Mesenchymal stem cell (in vitro differentiated cells and primary cell): ENCODE measurements at regions not wholly inside any gene's neighbourhood (a gene's known extent, or its start where the extent isn't known, plus 50 kb on each side); places are given as distances from the start of the nearest gene placed in this dataset.
A peak's percentile ranks its signal among the peaks of the same experiment; 100 is the strongest.
"Not testable (repeated sequence)": the region's sequence is repeated elsewhere in the genome, so short reads cannot be mapped to it uniquely, and the experiment has no call there.

Experiments used
- DNase-seq: peaks from one replicate; pipeline ENCODE4 v3.0.0-alpha.2; 2013
- H2AFZ ChIP-seq: one replicate; pipeline ENCODE4 v1.6.1; 2013; ENCODE audit warnings: low read depth, mild to moderate bottlenecking, control low read depth, inconsistent platforms, low read length, moderate library complexity
- H2AK5ac ChIP-seq: 2 replicates; pipeline ENCODE4 v1.6.1; 2013; ENCODE audit warnings: low read length, moderate library complexity, mild to moderate bottlenecking, inconsistent platforms; ENCODE audit not compliant: severe bottlenecking
- H2BK120ac ChIP-seq: one replicate; pipeline ENCODE4 v1.6.1; 2013; ENCODE audit warnings: low read depth, mild to moderate bottlenecking, inconsistent platforms, low read length, moderate library complexity
- H2BK12ac ChIP-seq, 2 experiments: one replicate each; pipeline ENCODE4 v1.6.1; 2013; ENCODE audit warnings: inconsistent platforms in 2 of 2, low read length in 2 of 2, mild to moderate bottlenecking in 2 of 2, moderate library complexity in 2 of 2, control low read depth in 1 of 2
- H2BK15ac ChIP-seq: one replicate; pipeline ENCODE4 v1.6.1; 2013; ENCODE audit warnings: mild to moderate bottlenecking, low read depth, inconsistent platforms; ENCODE audit not compliant: poor library complexity, severe bottlenecking
- H2BK5ac ChIP-seq: 2 replicates; pipeline ENCODE4 v1.6.1; 2013; ENCODE audit warnings: low read depth, mild to moderate bottlenecking, low read length, control low read depth, inconsistent platforms; ENCODE audit not compliant: poor library complexity, severe bottlenecking
- H3K14ac ChIP-seq, 2 experiments: one replicate each; pipeline ENCODE4 v1.6.1; 2013; ENCODE audit warnings: inconsistent platforms in 2 of 2, low read length in 2 of 2, control low read depth in 1 of 2, mild to moderate bottlenecking in 1 of 2, moderate library complexity in 1 of 2
- H3K18ac ChIP-seq, 2 experiments: one replicate each; pipeline ENCODE4 v1.6.1; 2013; ENCODE audit warnings: inconsistent platforms in 2 of 2, low read length in 2 of 2, control low read depth in 1 of 2, low read depth in 1 of 2, mild to moderate bottlenecking in 1 of 2
- H3K23ac ChIP-seq, 2 experiments: one replicate each; pipeline ENCODE4 v1.6.1; 2013; ENCODE audit warnings: inconsistent platforms in 2 of 2, low read length in 2 of 2, mild to moderate bottlenecking in 2 of 2, moderate library complexity in 2 of 2, control low read depth in 1 of 2
- H3K27ac ChIP-seq: 2 replicates; pipeline ENCODE4 v1.5.1; 2013; ENCODE audit warnings: mild to moderate bottlenecking, moderate library complexity, low read length, control low read depth, inconsistent platforms; ENCODE audit not compliant: poor library complexity, severe bottlenecking
- H3K27me3 ChIP-seq, 2 experiments: 2 replicates each; pipeline versions ENCODE4 v1.6.1 to v1.7.0; 2013; ENCODE audit warnings: low read length in 2 of 2, mild to moderate bottlenecking in 2 of 2, moderate library complexity in 2 of 2, control low read depth in 1 of 2, inconsistent platforms in 1 of 2; ENCODE audit not compliant: control insufficient read depth in 1 of 2, insufficient read depth in 1 of 2
- H3K36me3 ChIP-seq, 2 experiments: 2 replicates each; pipeline versions ENCODE4 v1.6.1 to v1.7.0; 2013; ENCODE audit warnings: low read length in 2 of 2, control low read depth in 1 of 2, inconsistent platforms in 1 of 2, low read depth in 1 of 2, mild to moderate bottlenecking in 1 of 2; ENCODE audit not compliant: insufficient read depth in 2 of 2, control insufficient read depth in 1 of 2
- H3K4ac ChIP-seq, 2 experiments: one replicate each; pipeline ENCODE4 v1.6.1; 2013; ENCODE audit warnings: inconsistent platforms in 2 of 2, low read length in 2 of 2, mild to moderate bottlenecking in 2 of 2, moderate library complexity in 2 of 2, control low read depth in 1 of 2, low read depth in 1 of 2
- H3K4me1 ChIP-seq: 2 replicates; pipeline ENCODE4 v1.6.1; 2013; ENCODE audit warnings: low read depth, low read length, control low read depth; ENCODE audit not compliant: control insufficient read depth, insufficient read depth
- H3K4me2 ChIP-seq: 2 replicates; pipeline ENCODE4 v1.6.1; 2013; ENCODE audit warnings: low read length, mild to moderate bottlenecking, inconsistent platforms; ENCODE audit not compliant: poor library complexity, severe bottlenecking
- H3K4me3 ChIP-seq, 2 experiments: 2 replicates each; pipeline versions ENCODE4 v1.5.1 to v1.7.0; 2013; ENCODE audit warnings: low read length in 2 of 2, mild to moderate bottlenecking in 2 of 2, control low read depth in 1 of 2, low read depth in 1 of 2; ENCODE audit not compliant: insufficient read depth in 1 of 2
- H3K79me1 ChIP-seq: replicated peaks from 2 replicates; pipeline ENCODE4 v1.6.1; 2013; ENCODE audit warnings: mild to moderate bottlenecking, control low read depth, low read length, inconsistent platforms; ENCODE audit not compliant: poor library complexity, severe bottlenecking
- H3K9ac ChIP-seq: 2 replicates; pipeline ENCODE4 v1.7.0; 2013; ENCODE audit warnings: mild to moderate bottlenecking, low read length, moderate library complexity
- H3K9me3 ChIP-seq: 2 replicates; pipeline ENCODE4 v1.7.0; 2013; ENCODE audit warnings: mild to moderate bottlenecking, low read length; ENCODE audit not compliant: control insufficient read depth
- H4K8ac ChIP-seq: one replicate; pipeline ENCODE4 v1.6.1; 2013; ENCODE audit warnings: inconsistent platforms, mild to moderate bottlenecking, low read length, moderate library complexity
- H4K91ac ChIP-seq: one replicate; pipeline ENCODE4 v1.6.1; 2013; ENCODE audit warnings: mild to moderate bottlenecking, low read length, inconsistent platforms
- WGBS: methylation state at CpG from one replicate; pipeline ENCODE4 v1.1.7; 2013; ENCODE audit warnings: mixed read lengths; 5-methylcytosine and 5-hydroxymethylcytosine counted together

- not testable (repeated sequence) for H2BK120ac ChIP-seq
- WGBS: 41% methylated on average over 3 of the region's 3 CpGs
These were observed 68.6 kb upstream of the IZUMO1R start for GRCh38 chr11:94235772-94236171.

GRCh38 chr11:94236416-94236815, 68.0 kb upstream of the IZUMO1R start:
- not testable (repeated sequence) for H4K91ac ChIP-seq, H3K23ac ChIP-seq, H2BK5ac ChIP-seq, H3K79me1 ChIP-seq, H3K4me3 ChIP-seq, H3K27ac ChIP-seq, H3K4me1 ChIP-seq, H3K9ac ChIP-seq, H2AK5ac ChIP-seq, H4K8ac ChIP-seq, H2BK15ac ChIP-seq, H3K27me3 ChIP-seq, H3K14ac ChIP-seq, H2BK120ac ChIP-seq, H3K4ac ChIP-seq, H2BK12ac ChIP-seq, H2AFZ ChIP-seq, H3K36me3 ChIP-seq, H3K4me2 ChIP-seq, DNase-seq, H3K18ac ChIP-seq
- WGBS: 75% methylated on average over 2 of the region's 4 CpGs
- peaks cover 13% of the 10 kb centered on the region for H3K9me3 ChIP-seq

More at GRCh38 chr11:94235772-94236171, 68.6 kb upstream of the IZUMO1R start:
- H3K18ac ChIP-seq, H3K4me1 ChIP-seq, H3K14ac ChIP-seq, H3K36me3 ChIP-seq, H2BK15ac ChIP-seq, H3K79me1 ChIP-seq, DNase-seq, H4K8ac ChIP-seq, H2BK5ac ChIP-seq, H2BK12ac ChIP-seq, H2AK5ac ChIP-seq, H3K27me3 ChIP-seq, H3K9ac ChIP-seq, H3K4me3 ChIP-seq, H3K4ac ChIP-seq, H2AFZ ChIP-seq, H3K27ac ChIP-seq, H3K23ac ChIP-seq, H3K4me2 ChIP-seq, H4K91ac ChIP-seq: not testable (repeated sequence)
- H3K9me3 ChIP-seq: peaks cover 15% of the 10 kb centered on the region

GRCh38 chr11:94237447-94238153, 66.8 kb upstream of the IZUMO1R start:
- WGBS: 72% methylated on average over 18 of the region's 18 CpGs
- Histone ChIP-seq H3K9me3 (peaks cover 13% of the 10 kb centered on the region), H3K4me3 (peak overlapping the region in 1 of 2 experiments; percentile 15)
- not testable (repeated sequence) for H4K91ac ChIP-seq, H3K79me1 ChIP-seq, H2BK120ac ChIP-seq, H3K4ac ChIP-seq, H3K14ac ChIP-seq, H3K4me1 ChIP-seq, H2AK5ac ChIP-seq, H3K36me3 ChIP-seq, H2BK5ac ChIP-seq, H3K18ac ChIP-seq, H3K4me2 ChIP-seq, H2AFZ ChIP-seq, H3K27ac ChIP-seq, H4K8ac ChIP-seq, H2BK12ac ChIP-seq, DNase-seq, H3K27me3 ChIP-seq, H3K9ac ChIP-seq, H3K23ac ChIP-seq, H2BK15ac ChIP-seq

GRCh38 chr11:94238154-94238735, 66.1 kb upstream of the IZUMO1R start:
- not testable (repeated sequence) for H3K36me3 ChIP-seq, H4K91ac ChIP-seq, H3K4ac ChIP-seq, H3K18ac ChIP-seq, H3K23ac ChIP-seq, H3K27ac ChIP-seq, H2BK12ac ChIP-seq, DNase-seq, H2BK15ac ChIP-seq, H3K27me3 ChIP-seq, H2BK5ac ChIP-seq, H3K4me1 ChIP-seq, H2AK5ac ChIP-seq, H3K4me2 ChIP-seq, H4K8ac ChIP-seq, H3K4me3 ChIP-seq, H3K14ac ChIP-seq, H3K9ac ChIP-seq, H3K79me1 ChIP-seq, H2AFZ ChIP-seq, H2BK120ac ChIP-seq
- H3K9me3 ChIP-seq: peaks cover 13% of the 10 kb centered on the region
- 88% methylated on average over 24 of the region's 24 CpGs for WGBS
